ENCODE measurements at regions not wholly inside any gene's neighbourhood (a gene's known extent, or its start where the extent isn't known, plus 50 kb on each side); places are given as distances from the start of the nearest gene placed in this dataset.

GRCh38 chr21:39124681-39125251 lies 58.5 kb downstream of the PSMG1 start:
- DNase-seq = no peak

DNA sequence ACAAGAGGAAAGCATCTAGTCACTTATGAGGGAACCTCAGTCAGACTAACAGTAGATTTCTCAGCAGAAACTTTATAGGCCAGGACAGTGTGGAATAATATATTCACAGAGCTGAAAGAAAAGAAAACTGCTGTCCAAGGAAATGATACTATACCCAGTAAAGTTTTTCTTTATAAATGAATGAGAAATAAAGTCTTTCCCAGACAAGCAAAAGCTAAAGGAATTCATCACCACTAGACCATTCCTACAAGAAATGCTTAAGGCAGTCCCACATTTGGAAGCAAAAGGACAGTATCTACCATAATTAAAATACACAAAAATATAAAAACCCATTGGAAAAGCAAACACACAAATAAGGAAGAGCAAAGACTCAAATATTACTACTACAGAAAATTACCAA lies 59.9 kb downstream of the PSMG1 start:
- no peak for DNase-seq

GRCh38 chr21:39121600-39122355 lies 61.5 kb downstream of the PSMG1 start:
- DNase-seq = no peak

DNA sequence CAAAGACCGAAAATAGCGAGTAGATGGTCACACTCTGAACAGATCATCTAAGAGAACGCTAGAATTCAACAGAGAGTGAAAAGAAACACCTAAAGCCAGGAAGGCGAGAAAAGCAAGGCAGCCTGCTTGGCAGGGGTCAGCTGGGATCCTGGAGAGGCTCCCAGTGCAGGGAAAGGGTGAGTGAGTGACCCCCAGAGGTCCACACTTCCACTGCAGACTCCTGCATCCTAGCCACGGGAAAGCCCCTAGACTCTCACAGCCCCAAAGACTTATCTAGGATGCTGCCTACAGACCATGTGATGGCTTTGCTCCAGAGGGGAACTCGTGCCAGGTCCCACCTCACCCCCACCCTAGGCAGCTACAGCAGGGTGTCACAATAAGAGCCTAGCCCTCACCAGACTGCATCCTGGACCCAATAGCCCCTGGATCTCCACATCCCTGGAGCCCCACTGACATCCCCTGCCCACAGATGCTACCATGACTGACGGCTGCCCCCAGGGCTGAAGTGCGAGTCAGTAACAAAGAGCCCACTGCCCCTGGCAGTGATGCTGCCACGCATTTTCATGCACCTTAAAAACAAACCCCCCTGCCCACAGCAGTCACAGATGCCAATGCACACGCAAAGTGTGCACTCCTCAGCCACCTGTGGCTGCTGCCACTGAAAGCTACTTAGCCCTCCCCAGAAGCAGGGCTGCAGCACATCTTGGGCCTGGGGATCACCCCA lies 62.2 kb downstream of the PSMG1 start:
- no peak for DNase-seq

DNA sequence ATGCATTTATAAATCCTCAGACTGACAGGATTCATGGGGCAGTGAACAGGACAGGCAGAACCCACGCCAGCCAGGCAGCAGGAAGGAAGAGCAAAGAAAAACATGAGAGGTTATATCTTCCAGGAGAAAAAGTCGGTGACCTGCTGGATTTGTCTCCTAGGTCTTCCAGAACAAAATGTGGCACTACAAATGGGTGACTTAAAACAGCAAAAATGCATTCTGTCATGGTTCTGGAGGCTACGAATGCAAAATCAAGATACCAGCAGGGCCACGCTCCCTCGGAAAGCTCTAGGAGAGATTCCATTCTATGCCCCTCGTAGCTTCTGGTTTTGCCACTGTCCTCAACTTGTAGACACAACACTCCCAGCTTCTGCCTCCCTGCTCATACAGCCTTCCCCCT lies 63.4 kb downstream of the PSMG1 start:
- no peak for DNase-seq

GRCh38 chr21:39118604-39119215 lies 64.5 kb downstream of the PSMG1 start:
- no peak for DNase-seq

- DNase-seq = no peak
Observed at GRCh38 chr21:39118061-39118460, 65.2 kb downstream of the PSMG1 start.

DNA sequence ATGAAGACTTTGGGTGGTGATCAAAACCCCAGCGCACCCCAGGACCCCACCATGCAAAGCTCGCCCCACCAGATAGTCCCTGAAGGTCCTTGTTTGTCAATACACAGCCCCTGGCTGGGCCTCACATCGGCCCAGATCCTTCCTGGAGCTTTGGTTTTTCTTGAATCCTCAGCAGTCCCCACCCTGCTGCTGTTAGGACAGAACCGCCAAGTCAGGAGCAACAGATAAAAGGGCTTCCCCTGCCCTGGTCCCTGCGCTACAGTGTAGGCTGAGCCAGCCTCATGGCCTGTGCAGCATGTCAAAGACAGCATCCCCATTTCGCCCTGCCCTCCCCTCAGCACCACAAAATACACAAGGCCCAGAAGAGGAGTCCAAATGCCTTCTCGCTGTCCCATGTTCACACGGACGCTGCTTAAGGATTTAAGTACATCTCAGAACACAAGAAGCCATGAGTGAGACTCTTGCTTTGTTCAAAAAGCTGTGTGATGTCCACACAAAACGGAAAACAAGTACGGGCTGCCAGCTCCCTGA lies 65.7 kb downstream of the PSMG1 start:
- no peak for DNase-seq

- DNase-seq = no peak
Observed at GRCh38 chr21:39116761-39117439, 66.4 kb downstream of the PSMG1 start.

GRCh38 chr21:39115576-39116235 lies 67.5 kb downstream of the PSMG1 start:
- DNase-seq = no peak

DNA sequence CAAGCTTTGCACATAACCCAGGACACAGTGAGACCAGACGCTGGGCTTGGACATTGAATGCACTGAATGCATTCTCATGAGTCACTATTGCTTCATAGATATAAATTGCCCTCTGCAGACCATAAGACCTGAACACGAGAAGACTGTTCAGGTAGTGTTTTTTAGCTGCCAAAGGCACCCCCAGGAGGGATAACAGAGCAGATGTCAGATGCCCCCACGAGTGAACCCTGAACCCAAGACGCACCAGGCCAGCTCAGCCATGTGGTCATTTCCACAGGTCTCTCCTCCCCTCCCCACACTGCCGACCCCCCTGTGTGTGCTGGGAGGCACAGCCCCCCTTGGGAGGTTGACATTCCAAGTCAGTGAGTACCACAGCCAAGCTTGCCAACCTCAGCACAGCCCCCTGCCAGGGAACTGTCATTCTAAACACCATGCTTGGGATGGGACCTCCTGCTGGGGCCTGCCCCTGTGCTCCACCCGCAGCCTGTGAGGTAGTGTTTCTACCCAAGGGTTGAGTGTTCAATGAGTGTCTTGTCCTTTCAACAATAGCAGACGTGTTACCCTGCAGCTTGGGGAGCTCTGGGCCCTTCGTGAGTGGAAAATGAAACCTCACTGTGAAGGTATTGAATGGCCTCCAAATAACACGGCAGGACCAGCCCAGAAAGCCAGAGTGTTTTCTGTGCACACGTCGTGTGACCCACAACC lies 68.2 kb downstream of the PSMG1 start:
- DNase-seq = no peak

DNA sequence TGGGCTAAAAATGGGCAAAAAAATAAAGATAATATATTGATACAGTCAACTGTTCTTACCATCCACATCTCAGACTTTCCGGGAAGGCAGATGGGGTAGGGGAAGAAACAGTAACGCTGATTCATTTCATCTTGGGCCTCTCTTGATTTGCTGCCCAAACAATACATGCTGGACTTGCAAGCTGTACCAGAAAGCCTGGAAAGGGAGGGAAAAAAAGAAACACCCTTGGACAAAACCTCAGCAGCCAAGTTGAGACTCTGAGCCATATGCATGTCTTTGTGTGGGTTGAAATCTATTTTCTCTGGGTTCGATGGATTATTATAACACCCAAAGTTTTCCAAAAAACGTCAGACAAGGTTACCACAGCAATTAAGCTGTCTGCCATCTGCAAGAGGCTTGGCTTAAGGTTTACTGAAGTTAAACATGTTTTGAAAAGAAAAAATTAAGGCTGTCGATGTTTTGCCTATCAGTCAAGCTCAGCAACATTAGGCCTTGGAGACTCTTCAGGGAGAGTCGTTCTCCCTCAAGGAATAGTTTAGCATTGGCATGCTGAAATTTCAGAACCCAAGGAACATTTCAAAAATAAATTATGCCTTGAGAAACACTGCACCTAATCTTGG lies 71.2 kb downstream of the PSMG1 start:
- no peak for DNase-seq

- DNase-seq = no peak
Observed at GRCh38 chr21:39110431-39110830, 72.8 kb downstream of the PSMG1 start.

GRCh38 chr21:39109596-39110210 lies 73.5 kb downstream of the PSMG1 start:
- DNase-seq = no peak

DNA sequence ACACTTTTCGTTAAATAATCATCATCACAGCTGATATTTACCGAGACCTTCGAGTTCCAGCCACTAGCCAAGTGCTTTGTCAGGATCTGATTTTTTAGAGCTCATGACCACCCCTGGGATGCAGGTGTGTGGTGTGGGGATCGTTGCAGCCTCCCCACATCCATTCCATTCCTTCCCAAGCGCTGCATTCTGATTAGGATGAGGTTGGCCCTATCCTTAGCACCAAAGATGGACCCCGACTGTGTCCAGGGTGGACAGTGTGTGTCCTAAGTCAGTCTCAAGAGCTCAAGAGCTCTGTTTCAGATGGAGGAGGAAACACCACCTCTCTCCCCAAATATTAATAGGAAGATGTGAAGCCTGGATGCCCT lies 74.1 kb downstream of the PSMG1 start:
- DNase-seq = no peak

DNA sequence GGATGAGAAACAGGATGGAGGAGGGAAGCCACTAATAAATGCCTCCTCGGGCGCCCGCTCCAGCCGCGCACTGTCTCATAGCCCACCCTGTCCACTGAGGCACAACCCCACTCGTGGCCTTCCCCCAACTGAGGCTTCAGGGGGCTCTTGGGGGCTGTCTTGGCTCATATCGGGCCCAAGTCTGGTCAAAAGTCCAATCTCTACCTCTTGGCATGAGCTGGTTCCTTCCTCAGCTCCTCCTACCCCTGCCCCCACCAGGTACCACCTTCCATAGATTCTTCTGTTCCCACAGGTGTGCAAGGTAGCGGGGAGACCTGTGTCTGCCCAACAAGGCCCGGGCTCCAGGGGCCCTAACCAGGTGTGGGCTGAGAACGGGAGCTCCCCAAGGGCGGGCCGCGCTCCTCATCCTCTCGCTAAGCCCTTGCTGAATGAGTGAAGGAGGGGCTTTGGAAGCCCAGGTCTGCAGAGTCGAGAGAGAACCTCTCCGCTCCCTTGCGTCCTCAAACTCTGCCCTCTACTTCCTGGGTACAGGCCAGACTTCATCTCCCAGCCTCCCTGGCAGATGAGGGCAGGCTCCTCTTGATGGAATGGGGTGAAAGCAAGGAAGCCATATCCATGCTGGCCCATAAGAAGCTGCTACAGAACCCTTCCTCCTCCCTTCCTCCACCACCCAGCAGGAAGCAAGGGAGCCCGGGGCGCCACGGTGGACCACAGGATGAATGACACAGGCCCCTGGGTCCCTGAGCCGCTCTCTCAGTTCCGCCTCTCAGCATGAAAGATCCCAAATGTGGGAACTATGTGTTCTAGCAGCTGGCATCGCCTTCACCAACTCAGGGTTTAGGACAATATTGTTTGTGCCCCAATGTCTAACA lies 74.7 kb downstream of the PSMG1 start:
- no peak for DNase-seq

DNA sequence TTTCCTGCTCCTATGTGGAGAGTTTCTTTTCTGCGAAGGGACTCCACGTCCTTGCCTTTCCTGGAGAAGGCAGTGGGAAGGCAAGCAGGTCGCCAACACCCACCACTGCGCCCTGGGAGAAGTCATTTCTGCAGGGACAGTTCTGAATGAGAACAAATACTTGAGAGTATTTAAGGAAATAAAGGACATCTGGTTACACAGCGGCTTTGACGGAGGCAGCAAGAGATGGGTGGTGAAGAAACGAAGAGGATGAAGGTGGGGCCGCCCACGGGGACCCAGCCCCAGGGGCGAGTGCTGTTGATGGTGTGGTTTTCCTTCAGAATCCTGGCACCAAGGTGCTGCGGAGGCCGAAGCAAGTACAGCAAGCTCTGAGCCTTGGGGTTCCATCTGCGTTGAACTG lies 75.5 kb downstream of the PSMG1 start:
- DNase-seq = no peak

DNA sequence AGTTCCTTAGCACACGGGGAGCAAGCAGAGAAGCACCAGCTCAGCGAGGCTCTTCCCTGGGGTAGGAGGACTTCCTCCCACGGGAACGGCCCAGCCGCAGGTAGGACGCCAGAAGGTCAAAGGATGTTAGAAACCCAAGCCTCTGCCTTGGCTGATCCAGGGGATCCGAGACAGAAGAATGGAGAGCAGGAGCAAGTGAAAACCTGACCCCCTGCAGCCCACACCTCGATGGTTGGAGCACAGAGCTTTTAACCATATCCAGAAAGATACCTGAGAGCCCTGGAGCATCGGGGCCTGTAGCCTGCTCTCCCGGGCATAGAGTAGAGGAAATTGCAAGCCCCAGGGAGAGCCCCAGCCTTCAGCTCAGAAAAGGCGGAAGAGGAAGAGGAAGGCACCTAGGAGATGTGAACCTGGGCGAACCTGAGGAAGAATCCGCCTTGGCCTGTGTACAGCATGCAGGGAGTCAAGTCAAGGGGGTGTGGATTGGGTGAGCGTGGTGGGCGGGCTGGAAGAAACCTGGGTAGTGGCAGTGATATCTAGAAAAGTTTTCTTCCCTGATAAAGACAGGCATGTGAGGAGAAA lies 76.3 kb downstream of the PSMG1 start:
- no peak for DNase-seq

- no peak for DNase-seq
Observed at GRCh38 chr21:39105836-39106235, 77.4 kb downstream of the PSMG1 start.

Measured in DMS79 treated with DMSO at 0.1 percent for 48 hours (cell line).